ENCODE measurements at regions not wholly inside any gene's neighbourhood (a gene's known extent, or its start where the extent isn't known, plus 50 kb on each side); places are given as distances from the start of the nearest gene placed in this dataset.

DNA sequence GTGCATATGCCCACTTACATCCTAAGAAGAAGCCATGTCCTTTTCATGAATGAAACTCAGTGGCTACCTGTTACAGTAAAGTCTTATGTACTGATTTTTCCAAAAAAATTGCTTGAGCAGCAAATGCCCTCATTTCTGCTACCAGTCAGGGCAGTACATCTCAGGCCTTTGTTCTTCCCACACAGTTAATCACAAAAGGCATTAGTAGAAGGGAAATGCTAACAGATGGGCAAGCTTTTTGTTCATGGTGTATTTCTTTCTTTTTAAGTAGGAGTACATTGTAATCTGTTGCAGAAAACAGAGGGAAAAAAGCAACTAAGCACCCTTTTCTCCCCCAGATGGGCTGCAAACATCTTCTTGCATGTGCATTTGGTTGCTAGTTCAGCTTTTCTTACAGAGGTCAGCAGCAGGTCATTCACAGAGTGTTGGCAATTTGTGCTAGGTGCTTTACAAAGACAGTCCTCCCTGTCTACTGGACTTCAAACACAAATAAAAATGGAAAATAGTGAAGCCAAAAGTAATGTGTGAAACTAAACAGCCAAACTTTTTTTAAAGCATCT is 373.4 kb downstream of the PRDM5 start:
- no peak for TF ChIP-seq RAD21 (IDR thresholded peaks at IDR 0.05; ENCODE audit: low read depth)
- no peak for TF ChIP-seq CREB1 (IDR thresholded peaks at IDR 0.05; ENCODE audit: low read depth)
- no peak for TF ChIP-seq YY1 (IDR thresholded peaks at IDR 0.05; ENCODE audit: low read depth)
- no peak for TF ChIP-seq NFIC (IDR thresholded peaks at IDR 0.05)
- TF ChIP-seq FOXM1 (IDR thresholded peaks at IDR 0.05; ENCODE audit: borderline replicate concordance, low read depth), result no peak
- TF ChIP-seq EP300 (IDR thresholded peaks at IDR 0.05; ENCODE audit: borderline replicate concordance), result no peak
- no peak for TF ChIP-seq TEAD4 (IDR thresholded peaks at IDR 0.05)
- no peak for TF ChIP-seq CEBPB (IDR thresholded peaks at IDR 0.05)
- no peak for TF ChIP-seq ZBTB7A (IDR thresholded peaks at IDR 0.05; ENCODE audit: low read depth)
- TF ChIP-seq, protein P1, sequence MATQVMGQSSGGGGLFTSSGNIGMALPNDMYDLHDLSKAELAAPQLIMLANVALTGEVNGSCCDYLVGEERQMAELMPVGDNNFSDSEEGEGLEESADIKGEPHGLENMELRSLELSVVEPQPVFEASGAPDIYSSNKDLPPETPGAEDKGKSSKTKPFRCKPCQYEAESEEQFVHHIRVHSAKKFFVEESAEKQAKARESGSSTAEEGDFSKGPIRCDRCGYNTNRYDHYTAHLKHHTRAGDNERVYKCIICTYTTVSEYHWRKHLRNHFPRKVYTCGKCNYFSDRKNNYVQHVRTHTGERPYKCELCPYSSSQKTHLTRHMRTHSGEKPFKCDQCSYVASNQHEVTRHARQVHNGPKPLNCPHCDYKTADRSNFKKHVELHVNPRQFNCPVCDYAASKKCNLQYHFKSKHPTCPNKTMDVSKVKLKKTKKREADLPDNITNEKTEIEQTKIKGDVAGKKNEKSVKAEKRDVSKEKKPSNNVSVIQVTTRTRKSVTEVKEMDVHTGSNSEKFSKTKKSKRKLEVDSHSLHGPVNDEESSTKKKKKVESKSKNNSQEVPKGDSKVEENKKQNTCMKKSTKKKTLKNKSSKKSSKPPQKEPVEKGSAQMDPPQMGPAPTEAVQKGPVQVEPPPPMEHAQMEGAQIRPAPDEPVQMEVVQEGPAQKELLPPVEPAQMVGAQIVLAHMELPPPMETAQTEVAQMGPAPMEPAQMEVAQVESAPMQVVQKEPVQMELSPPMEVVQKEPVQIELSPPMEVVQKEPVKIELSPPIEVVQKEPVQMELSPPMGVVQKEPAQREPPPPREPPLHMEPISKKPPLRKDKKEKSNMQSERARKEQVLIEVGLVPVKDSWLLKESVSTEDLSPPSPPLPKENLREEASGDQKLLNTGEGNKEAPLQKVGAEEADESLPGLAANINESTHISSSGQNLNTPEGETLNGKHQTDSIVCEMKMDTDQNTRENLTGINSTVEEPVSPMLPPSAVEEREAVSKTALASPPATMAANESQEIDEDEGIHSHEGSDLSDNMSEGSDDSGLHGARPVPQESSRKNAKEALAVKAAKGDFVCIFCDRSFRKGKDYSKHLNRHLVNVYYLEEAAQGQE (IDR thresholded peaks at IDR 0.05; ENCODE audit: low read depth), result no peak

DNA sequence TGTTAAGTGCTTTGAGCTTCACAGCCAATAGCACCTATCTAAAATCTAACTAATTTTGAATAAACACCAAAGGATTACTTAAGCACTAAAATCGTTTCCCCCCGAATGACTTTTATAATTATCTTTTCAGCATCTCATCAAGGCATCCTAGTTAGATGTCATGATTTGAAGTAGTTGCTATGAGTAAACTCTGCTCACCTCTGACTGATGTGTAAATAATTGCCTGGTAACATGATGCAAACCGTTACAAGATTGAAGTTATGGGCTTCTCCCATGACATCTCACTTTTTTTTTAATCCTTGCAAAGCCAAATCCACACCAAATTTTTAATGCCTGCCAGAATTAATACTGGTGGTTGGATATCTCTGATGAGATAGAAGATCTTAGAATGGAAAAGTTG is 377.1 kb downstream of the PRDM5 start:
- TF ChIP-seq ZBTB7A (IDR thresholded peaks at IDR 0.05; ENCODE audit: low read depth) (no peak), EGR1 (IDR thresholded peaks at IDR 0.05) (no peak), NFIC (IDR thresholded peaks at IDR 0.05) (no peak), CEBPB (IDR thresholded peaks at IDR 0.05) (no peak), CREB1 (IDR thresholded peaks at IDR 0.05; ENCODE audit: low read depth) (no peak), TCF12 (IDR thresholded peaks at IDR 0.05; ENCODE audit: low read depth) (no peak), EP300 (IDR thresholded peaks at IDR 0.05; ENCODE audit: borderline replicate concordance) (no peak), TEAD4 (IDR thresholded peaks at IDR 0.05) (no peak)
- TF ChIP-seq, protein P2, sequence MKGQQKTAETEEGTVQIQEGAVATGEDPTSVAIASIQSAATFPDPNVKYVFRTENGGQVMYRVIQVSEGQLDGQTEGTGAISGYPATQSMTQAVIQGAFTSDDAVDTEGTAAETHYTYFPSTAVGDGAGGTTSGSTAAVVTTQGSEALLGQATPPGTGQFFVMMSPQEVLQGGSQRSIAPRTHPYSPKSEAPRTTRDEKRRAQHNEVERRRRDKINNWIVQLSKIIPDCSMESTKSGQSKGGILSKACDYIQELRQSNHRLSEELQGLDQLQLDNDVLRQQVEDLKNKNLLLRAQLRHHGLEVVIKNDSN (IDR thresholded peaks at IDR 0.05), result no peak
- TF ChIP-seq, protein P1 (IDR thresholded peaks at IDR 0.05; ENCODE audit: low read depth), result no peak
- TF ChIP-seq, protein P3, sequence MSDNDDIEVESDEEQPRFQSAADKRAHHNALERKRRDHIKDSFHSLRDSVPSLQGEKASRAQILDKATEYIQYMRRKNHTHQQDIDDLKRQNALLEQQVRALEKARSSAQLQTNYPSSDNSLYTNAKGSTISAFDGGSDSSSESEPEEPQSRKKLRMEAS (IDR thresholded peaks at IDR 0.05), result no peak

- no peak for TF ChIP-seq TEAD4 (IDR thresholded peaks at IDR 0.05)
- no peak for TF ChIP-seq RAD21 (IDR thresholded peaks at IDR 0.05; ENCODE audit: low read depth)
- no peak for TF ChIP-seq TAF1 (IDR thresholded peaks at IDR 0.05; ENCODE audit: low read depth)
- TF ChIP-seq CREB1 (IDR thresholded peaks at IDR 0.05; ENCODE audit: low read depth), result no peak
- no peak for TF ChIP-seq YY1 (IDR thresholded peaks at IDR 0.05; ENCODE audit: low read depth)
- TF ChIP-seq ZBTB7A (IDR thresholded peaks at IDR 0.05; ENCODE audit: low read depth), result no peak
- TF ChIP-seq NFIC (IDR thresholded peaks at IDR 0.05), result no peak
These were observed 377.7 kb downstream of the PRDM5 start for GRCh38 chr4:120544838-120545237.

DNA sequence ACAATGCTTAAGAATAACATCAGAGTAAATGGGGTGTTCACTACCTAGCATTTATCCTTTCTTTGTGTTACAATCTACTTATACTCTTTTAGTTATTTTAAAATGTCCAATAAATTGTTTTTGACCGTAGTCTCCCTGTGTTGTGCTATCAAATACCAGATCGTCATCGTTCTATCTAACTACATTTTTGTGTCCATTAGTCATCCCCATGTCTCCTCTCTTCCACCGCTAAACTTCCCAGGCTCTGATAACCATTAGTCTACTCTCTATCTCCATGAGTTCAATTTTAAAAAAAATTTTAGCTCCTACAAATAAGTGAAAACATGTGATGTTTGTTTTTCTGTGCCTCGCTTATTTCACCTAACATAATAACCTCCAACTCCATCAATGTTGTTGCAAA is 381.9 kb downstream of the PRDM5 start:
- no peak for TF ChIP-seq NFIC (IDR thresholded peaks at IDR 0.05)
- TF ChIP-seq EGR1 (IDR thresholded peaks at IDR 0.05), result no peak
- TF ChIP-seq EP300 (IDR thresholded peaks at IDR 0.05; ENCODE audit: borderline replicate concordance), result no peak
- TF ChIP-seq ZBTB7A (IDR thresholded peaks at IDR 0.05; ENCODE audit: low read depth), result no peak
- TF ChIP-seq, protein P1 (IDR thresholded peaks at IDR 0.05; ENCODE audit: low read depth), result no peak
- no peak for TF ChIP-seq TEAD4 (IDR thresholded peaks at IDR 0.05)
- TF ChIP-seq RAD21 (IDR thresholded peaks at IDR 0.05; ENCODE audit: low read depth), result no peak
- TF ChIP-seq, protein P3 (IDR thresholded peaks at IDR 0.05), result no peak
- TF ChIP-seq TCF12 (IDR thresholded peaks at IDR 0.05; ENCODE audit: low read depth), result no peak
- TF ChIP-seq, protein P2 (IDR thresholded peaks at IDR 0.05), result no peak
- TF ChIP-seq CEBPB (IDR thresholded peaks at IDR 0.05), result no peak
- TF ChIP-seq YY1 (IDR thresholded peaks at IDR 0.05; ENCODE audit: low read depth), result no peak
- TF ChIP-seq CREB1 (IDR thresholded peaks at IDR 0.05; ENCODE audit: low read depth), result no peak
- TF ChIP-seq TAF1 (IDR thresholded peaks at IDR 0.05; ENCODE audit: low read depth), result no peak
- TF ChIP-seq FOXM1 (IDR thresholded peaks at IDR 0.05; ENCODE audit: borderline replicate concordance, low read depth), result no peak

All from Ishikawa (cell line).